HG03432 (cell line): ENCODE measurements at regions not wholly inside any gene's neighbourhood (a gene's known extent, or its start where the extent isn't known, plus 50 kb on each side); places are given as distances from the start of the nearest gene placed in this dataset.

Source experiments
- ATAC-seq: cut with Tn5 transposase; IDR thresholded peaks from one replicate; pipeline ENCODE4 v1.9.1; 2021; ENCODE audit warnings: mild to moderate bottlenecking, moderate library complexity; ENCODE audit not compliant: unreplicated experiment

GRCh38 chr3:18740631-18741583 lies 315.8 kb upstream of the SATB1 start:
- ATAC-seq, result peak; percentile 93

- ATAC-seq, result peak; percentile 21
These were observed 313.9 kb upstream of the SATB1 start for GRCh38 chr3:18739099-18739433.

DNA sequence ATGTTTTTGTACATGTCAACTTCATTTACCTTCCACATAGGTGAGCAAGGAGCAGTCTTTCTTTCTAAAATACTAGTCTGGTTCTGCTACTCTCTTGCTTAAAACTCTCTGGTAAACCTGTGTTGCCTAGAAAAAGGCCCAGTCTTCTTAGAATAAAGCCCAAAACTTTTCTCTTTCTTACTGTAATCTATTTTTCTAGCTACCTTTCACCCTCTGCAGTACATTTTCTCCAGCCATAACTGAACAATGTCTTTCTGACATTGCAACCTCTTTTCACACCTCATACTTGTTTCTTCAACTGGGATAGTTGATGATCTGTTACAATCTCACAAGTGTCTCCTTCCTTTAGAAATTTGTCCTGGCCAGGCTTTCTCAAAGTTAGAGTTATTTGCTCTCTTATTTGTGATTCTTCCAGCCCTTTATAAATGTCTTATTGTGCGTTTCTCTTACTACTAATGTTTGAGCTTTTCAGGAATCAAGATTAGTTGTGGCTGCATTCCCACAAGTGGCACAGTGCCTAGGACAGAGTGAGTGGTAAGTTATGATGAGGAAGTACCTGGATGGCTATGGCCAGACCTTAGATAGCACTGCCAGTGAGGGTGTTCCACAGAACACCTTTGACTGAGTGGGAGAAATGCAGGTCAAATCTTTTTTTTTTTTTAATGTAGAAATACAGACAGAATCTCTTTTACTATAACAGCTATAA lies 313.4 kb upstream of the SATB1 start:
- ATAC-seq, result no peak

GRCh38 chr3:18735005-18735404 lies 309.9 kb upstream of the SATB1 start:
- no peak for ATAC-seq

GRCh38 chr3:18734309-18734708 lies 309.2 kb upstream of the SATB1 start:
- no peak for ATAC-seq

- ATAC-seq, result no peak
These were observed 307.3 kb upstream of the SATB1 start for GRCh38 chr3:18732474-18732873.

GRCh38 chr3:18730491-18730890 lies 305.4 kb upstream of the SATB1 start:
- ATAC-seq, result no peak

GRCh38 chr3:18729671-18730070 lies 304.5 kb upstream of the SATB1 start:
- no peak for ATAC-seq

- no peak for ATAC-seq
These were observed 300.7 kb upstream of the SATB1 start for GRCh38 chr3:18725668-18726407.

DNA sequence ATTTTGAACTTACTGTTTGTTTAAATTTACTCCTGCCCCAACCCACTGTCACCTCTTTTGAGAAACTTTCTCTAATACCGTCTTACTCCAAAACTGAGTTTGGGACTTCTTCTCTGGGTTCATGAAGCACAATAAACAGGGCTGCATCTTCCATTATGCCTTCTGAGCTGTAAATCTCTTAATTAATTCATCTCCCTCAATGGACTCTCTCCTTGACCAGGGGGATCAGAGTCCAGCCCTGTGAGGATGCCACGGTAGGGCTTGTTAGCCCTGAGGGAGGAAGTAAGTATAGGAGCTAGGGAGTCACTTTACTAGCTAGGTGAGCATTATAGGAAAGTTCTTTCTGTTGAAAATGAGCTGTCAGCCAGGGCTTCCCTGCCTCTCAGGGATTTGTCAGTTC lies 299.3 kb upstream of the SATB1 start:
- no peak for ATAC-seq

GRCh38 chr3:18723206-18723810 lies 298.2 kb upstream of the SATB1 start:
- ATAC-seq, result no peak

DNA sequence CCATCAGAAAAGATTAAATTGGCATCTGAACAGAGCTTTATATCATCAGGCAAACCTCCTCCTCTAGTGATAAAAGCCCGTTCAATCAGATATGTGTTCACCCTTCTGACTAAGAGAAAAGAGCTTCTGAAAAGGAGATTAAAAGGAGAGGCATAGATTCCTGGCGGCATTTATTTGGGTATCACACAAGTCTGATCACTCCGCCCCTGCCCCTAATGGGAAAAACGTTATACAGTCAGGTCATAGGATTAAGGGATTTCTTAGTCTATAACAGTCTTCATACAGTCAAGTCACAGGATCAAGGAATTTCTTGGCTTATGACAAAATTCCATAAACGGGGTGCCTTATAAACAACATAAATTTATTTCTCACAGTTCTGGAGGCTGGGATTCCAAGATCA lies 295.4 kb upstream of the SATB1 start:
- no peak for ATAC-seq

GRCh38 chr3:18717598-18717997 lies 292.5 kb upstream of the SATB1 start:
- peak; percentile 49 for ATAC-seq

GRCh38 chr3:18716821-18717220 lies 291.7 kb upstream of the SATB1 start:
- no peak for ATAC-seq

DNA sequence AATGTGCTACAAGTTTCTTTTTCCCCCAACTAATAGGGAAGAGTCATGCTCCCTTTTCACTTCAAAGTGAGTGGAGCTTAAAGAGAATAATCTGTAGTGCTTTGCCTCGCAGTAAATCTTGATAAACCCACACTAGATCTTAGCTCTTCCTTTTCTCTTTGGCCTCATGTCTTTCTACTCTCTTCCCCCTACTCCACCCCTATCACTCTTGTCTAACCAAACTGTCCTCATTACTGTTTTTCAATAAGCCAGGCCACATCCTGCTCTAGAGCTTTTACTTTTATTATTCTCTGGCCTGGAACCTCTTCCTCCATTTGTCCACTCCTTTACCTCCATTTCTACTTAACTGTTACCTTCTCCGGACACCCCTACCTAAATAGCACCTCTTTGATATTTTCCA lies 291.0 kb upstream of the SATB1 start:
- ATAC-seq, result no peak

DNA sequence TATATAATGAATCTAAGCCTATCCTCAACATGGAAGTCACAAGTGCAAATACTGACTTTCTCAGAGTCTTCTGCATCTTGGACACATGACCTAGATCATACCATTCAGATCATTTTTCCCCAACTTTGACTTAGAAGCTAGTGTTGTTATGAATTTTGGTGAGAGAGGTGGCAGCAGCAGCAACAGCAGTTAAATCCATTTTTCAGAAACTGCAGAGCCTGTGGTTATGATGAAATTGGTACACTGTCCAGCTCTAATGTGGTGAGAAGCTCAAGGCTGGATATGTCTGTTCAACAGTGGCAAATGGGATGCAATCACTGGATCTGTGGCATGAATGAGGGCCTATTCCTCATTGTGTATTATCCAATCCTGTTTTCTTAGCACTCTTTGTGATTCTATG lies 290.1 kb upstream of the SATB1 start:
- no peak for ATAC-seq

GRCh38 chr3:18713577-18713951 lies 288.4 kb upstream of the SATB1 start:
- no peak for ATAC-seq

DNA sequence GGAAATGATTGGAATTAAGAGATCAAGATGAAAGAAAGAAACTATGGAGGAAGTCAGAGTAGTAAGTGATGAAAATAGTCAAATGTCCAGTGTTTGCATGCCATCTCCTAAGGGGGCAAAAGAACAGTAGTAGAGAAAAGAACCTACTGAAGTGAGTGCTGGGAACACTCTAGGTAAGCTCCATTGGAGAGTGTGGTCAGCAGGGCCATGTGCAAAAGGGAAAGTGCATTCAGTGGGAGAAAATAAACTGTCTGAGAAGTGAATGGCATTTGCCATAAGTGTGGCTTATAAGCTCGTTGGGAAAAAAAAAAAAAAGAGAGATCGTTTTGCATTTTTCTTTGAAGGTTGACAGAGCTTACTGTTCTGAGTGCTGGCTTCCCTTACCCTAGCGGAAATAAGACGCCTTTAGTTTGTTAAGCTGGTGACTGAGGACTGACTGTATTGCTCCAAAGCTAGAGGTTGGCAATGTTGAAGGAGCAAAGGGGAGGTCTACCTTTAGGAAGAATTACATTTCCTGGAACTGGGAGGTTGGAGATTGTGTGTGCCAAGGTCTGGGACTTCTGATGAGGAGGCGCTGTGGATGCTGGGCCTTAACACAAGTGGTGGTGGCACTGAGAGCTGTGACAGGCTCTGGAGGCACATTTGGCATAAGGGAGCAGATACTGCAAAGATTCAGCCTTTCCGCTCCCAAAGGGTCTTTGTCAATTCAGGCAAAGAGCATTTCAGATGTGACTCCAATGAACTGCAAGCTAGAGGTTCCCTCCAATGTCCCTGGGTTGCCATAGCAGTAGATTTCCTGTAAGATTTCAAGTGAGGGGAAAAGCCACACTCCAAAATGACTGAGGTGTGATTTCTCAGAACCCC lies 287.8 kb upstream of the SATB1 start:
- ATAC-seq, result no peak

DNA sequence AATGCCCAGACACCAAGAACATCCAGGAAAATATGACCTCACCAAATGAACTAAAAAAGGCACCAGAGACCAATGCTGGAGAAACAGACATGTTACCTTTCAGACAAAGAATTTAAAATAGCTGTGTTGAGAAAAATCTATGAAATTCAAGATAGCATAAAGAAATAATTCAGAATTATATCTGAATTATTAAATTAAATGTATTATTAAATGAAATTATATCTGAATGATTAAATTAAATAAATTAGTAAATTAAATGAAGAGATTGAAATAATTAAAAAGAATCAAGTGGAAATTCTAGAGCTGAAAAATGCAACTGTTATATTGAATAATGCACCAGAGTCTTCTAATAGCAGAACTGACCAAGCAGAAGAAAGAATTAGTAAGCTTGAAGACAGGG lies 279.2 kb upstream of the SATB1 start:
- ATAC-seq, result no peak

DNA sequence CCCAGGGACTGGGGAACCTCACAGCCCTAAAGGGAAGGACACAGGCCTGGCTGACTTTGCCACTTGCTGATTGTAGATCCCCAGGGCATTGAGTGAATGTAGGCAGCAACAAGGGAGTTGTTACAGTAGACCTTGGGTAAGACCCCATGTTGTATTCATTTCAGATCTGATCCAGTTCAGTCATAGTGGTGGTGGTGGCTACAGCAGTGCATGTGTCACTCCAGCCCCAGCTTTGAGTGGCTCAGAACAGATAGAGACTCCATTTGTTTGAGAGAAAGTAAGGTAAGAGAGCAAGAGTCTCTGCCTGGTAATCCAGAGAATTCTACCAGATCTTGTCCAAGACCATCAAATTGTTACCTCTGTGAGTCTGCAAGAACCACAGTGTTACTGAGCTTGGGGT lies 278.7 kb upstream of the SATB1 start:
- no peak for ATAC-seq
